WTC11 (cell line): ENCODE measurements at regions not wholly inside any gene's neighbourhood (a gene's known extent, or its start where the extent isn't known, plus 50 kb on each side); places are given as distances from the start of the nearest gene placed in this dataset.

Experiments
- ATAC-seq: fragments of 200-7000 bp; cut with Tn5 transposase; 2 replicates; pipeline ENCODE4 v1.10.0; 2021; ENCODE audit warnings: mild to moderate bottlenecking, moderate library complexity
- CTCF ChIA-PET: fragments of 300-600 bp; sonication (Branson Sonifier 250); formaldehyde crosslinking; loops from one replicate; lab custom pipeline; 2021; ENCODE audit warnings: antibody characterized with exemption; lab: Charles Lee
- POLR2A ChIA-PET: fragments of 350-600 bp; sonication (Branson Sonifier 250); formaldehyde crosslinking; loops from one replicate; lab custom pipeline; 2021; ENCODE audit warnings: antibody characterized with exemption; lab: Charles Lee
- DNase-seq: peaks from one replicate; pipeline ENCODE4 v3.0.0; 2021; ENCODE audit warnings: low spot score
- H3K27ac Mint-ChIP-seq: 2 replicates; pipeline ENCODE4 v1.8.0; 2021; ENCODE audit warnings: mixed read lengths
- H3K27me3 Mint-ChIP-seq: 2 replicates; pipeline ENCODE4 v1.8.0; 2021; ENCODE audit warnings: low read depth, mild to moderate bottlenecking, moderate library complexity, mixed read lengths
- H3K36me3 Mint-ChIP-seq: 2 replicates; pipeline ENCODE4 v1.8.0; 2021; ENCODE audit warnings: mixed read lengths
- H3K4me1 Mint-ChIP-seq: 2 replicates; pipeline ENCODE4 v1.8.0; 2022; ENCODE audit warnings: mixed read lengths
- H3K4me3 Mint-ChIP-seq: 2 replicates; pipeline ENCODE4 v1.8.0; 2021; ENCODE audit warnings: mild to moderate bottlenecking, moderate library complexity, mixed read lengths
- H3K9me3 Mint-ChIP-seq: 2 replicates; pipeline ENCODE4 v1.8.0; 2021; ENCODE audit warnings: mixed read lengths
- E2F1 ChIP-seq: sonication (generic); formaldehyde crosslinking; IDR thresholded peaks from 2 replicates; pipeline ENCODE4 v1.8.0; 2022; ENCODE audit warnings: mild to moderate bottlenecking, missing genetic modification reagents
- ELF4 ChIP-seq: sonication (generic); formaldehyde crosslinking; IDR thresholded peaks from 2 replicates; pipeline ENCODE4 v1.8.1; 2022; ENCODE audit warnings: low read depth, mild to moderate bottlenecking, moderate library complexity, missing genetic modification reagents
- ESRRA ChIP-seq: sonication (generic); formaldehyde crosslinking; IDR thresholded peaks from 2 replicates; pipeline ENCODE4 v1.8.1; 2022; ENCODE audit warnings: mild to moderate bottlenecking, missing genetic modification reagents, borderline replicate concordance
- ETV6 ChIP-seq: sonication (generic); formaldehyde crosslinking; IDR thresholded peaks from 2 replicates; pipeline ENCODE4 v1.8.1; 2022; ENCODE audit warnings: mild to moderate bottlenecking, missing genetic modification reagents
- FOXK1 ChIP-seq: sonication (generic); formaldehyde crosslinking; IDR thresholded peaks from 2 replicates; pipeline ENCODE4 v1.8.0; 2022; ENCODE audit warnings: mild to moderate bottlenecking, moderate library complexity, missing genetic modification reagents
- GABPB1 ChIP-seq: sonication (generic); formaldehyde crosslinking; IDR thresholded peaks from 2 replicates; pipeline ENCODE4 v1.8.1; 2023; ENCODE audit warnings: mild to moderate bottlenecking, missing genetic modification reagents
- GTF2I ChIP-seq: fragments of 250-450 bp; sonication (Bioruptor Pico); conservative IDR thresholded peaks from 2 replicates; pipeline ENCODE4 v1.4.0; 2021; ENCODE audit warnings: mild to moderate bottlenecking
- KAT7 ChIP-seq: sonication (generic); formaldehyde crosslinking; IDR thresholded peaks from 2 replicates; pipeline ENCODE4 v1.8.1; 2023; ENCODE audit warnings: missing genetic modification reagents, mild to moderate bottlenecking, borderline replicate concordance
- MXD4 ChIP-seq: fragments of 250-450 bp; sonication (Bioruptor Pico); IDR thresholded peaks from 2 replicates; pipeline ENCODE4 v1.8.0; 2021; ENCODE audit warnings: mild to moderate bottlenecking, moderate library complexity, borderline replicate concordance
- RELA ChIP-seq: sonication (generic); formaldehyde crosslinking; IDR thresholded peaks from 2 replicates; pipeline ENCODE4 v1.8.1; 2022; ENCODE audit warnings: missing genetic modification reagents, mild to moderate bottlenecking, borderline replicate concordance
- ZNF121 ChIP-seq: sonication (generic); formaldehyde crosslinking; IDR thresholded peaks from 2 replicates; pipeline ENCODE4 v1.8.0; 2023; ENCODE audit warnings: missing genetic modification reagents
- ZNF232 ChIP-seq: sonication (generic); formaldehyde crosslinking; IDR thresholded peaks from 2 replicates; pipeline ENCODE4 v1.8.0; 2022; ENCODE audit warnings: mild to moderate bottlenecking, missing genetic modification reagents
- ZNF423 ChIP-seq: fragments of 250-450 bp; sonication (Bioruptor Pico); IDR thresholded peaks from 2 replicates; pipeline ENCODE4 v2.1.2; 2022; ENCODE audit warnings: mild to moderate bottlenecking, moderate library complexity
- ZNF512 ChIP-seq: sonication (generic); formaldehyde crosslinking; IDR thresholded peaks from 2 replicates; pipeline ENCODE4 v1.8.1; 2022; ENCODE audit warnings: missing genetic modification reagents, borderline replicate concordance
- ZNF532 ChIP-seq: fragments of 250-450 bp; sonication (Bioruptor Pico); IDR thresholded peaks from 2 replicates; pipeline ENCODE4 v1.9.0; 2021; ENCODE audit warnings: mild to moderate bottlenecking, borderline replicate concordance

- no peaks in the 10 kb centered on the region for H3K4me1 Mint-ChIP-seq
- CTCF ChIA-PET: no interaction called here
Measured at GRCh38 chr14:28629328-28630004, 137.1 kb upstream of the FOXG1 start.

GRCh38 chr14:28630100-28630499 is 136.5 kb upstream of the FOXG1 start:
- POLR2A ChIA-PET: no interaction called here
- no peaks in the 10 kb centered on the region for H3K27me3 Mint-ChIP-seq
- peaks cover 5% of the 10 kb centered on the region for H3K36me3 Mint-ChIP-seq
- DNase-seq (no peak), ATAC-seq (no peak)
- H3K27ac Mint-ChIP-seq: no peak overlapping the region
- no peaks in the 10 kb centered on the region for H3K4me1 Mint-ChIP-seq
- TF ChIP-seq E2F1 (CRISPR knock-in tag) (no peak), GABPB1 (CRISPR knock-in tag) (no peak), ELF4 (CRISPR knock-in tag) (no peak), FOXK1 (no peak), ZNF512 (CRISPR knock-in tag) (no peak), KAT7 (CRISPR knock-in tag) (no peak), ZNF423 (CRISPR knock-in tag) (no peak), ZNF121 (CRISPR knock-in tag) (no peak), GTF2I (CRISPR knock-in tag) (no peak), ZNF532 (CRISPR knock-in tag) (no peak)
- peaks cover 16% of the 10 kb centered on the region for H3K9me3 Mint-ChIP-seq
- no peak overlapping the region for H3K4me3 Mint-ChIP-seq
- CTCF ChIA-PET: no interaction called here

More at GRCh38 chr14:28629328-28630004, 137.1 kb upstream of the FOXG1 start:
- no peak for ATAC-seq
- peaks cover 5% of the 10 kb centered on the region for H3K36me3 Mint-ChIP-seq
- TF ChIP-seq ZNF232 (CRISPR knock-in tag): no peak
- TF ChIP-seq ETV6: no peak
- TF ChIP-seq ZNF532 (CRISPR knock-in tag): no peak
- TF ChIP-seq MXD4: no peak
- no peak for TF ChIP-seq ESRRA (CRISPR knock-in tag)
- no peak for TF ChIP-seq RELA (CRISPR knock-in tag)
- H3K9me3 Mint-ChIP-seq: peaks cover 16% of the 10 kb centered on the region
- POLR2A ChIA-PET: no interaction called here
- H3K27me3 Mint-ChIP-seq: no peaks in the 10 kb centered on the region
- H3K4me3 Mint-ChIP-seq: no peak overlapping the region
- no peak overlapping the region for H3K27ac Mint-ChIP-seq
- no peak for DNase-seq
